Stimulated activated CD4-positive, alpha-beta T cell treated with anti-CD3 and anti-CD28 coated beads, Interleukin-1b, Interleukin-23, amount 100 ng/mL, for 24 hours (primary cell): ENCODE measurements at regions not wholly inside any gene's neighbourhood (a gene's known extent, or its start where the extent isn't known, plus 50 kb on each side); places are given as distances from the start of the nearest gene placed in this dataset.
"Not testable (repeated sequence)": the region's sequence is repeated elsewhere in the genome, so short reads cannot be mapped to it uniquely, and the experiment has no call there.

ENCODE experiments used
- DNase-seq, 4 experiments: peaks; one replicate each; pipeline ENCODE4 v3.0.0-alpha.2; 2020; ENCODE audit warnings: low read depth in 4 of 4, low spot score in 1 of 4

GRCh38 chr10:3579845-3580244 lies 205.2 kb downstream of the KLF6 start:
- no peak for DNase-seq

GRCh38 chr10:3578682-3579081 lies 206.3 kb downstream of the KLF6 start:
- DNase-seq: no peak

DNA sequence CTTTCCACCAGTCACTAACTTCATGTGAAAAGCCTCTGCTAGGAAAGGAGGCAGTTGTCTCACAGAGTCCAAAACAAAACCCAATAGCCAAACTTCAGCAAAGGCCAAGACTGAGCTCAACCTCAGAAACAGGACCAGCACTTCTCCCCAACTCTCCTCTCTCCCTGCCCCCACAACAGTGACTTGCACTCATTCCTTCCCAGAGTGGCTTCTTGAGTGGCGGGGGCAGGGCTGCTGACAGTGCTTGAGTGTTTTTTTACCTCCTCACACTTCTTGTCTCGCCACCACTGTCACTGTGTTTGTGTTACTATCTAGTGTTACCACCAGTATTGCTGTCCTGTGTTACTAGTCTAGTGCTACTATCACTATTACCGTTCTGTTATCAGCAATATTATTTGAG lies 206.8 kb downstream of the KLF6 start:
- DNase-seq: no peak

DNA sequence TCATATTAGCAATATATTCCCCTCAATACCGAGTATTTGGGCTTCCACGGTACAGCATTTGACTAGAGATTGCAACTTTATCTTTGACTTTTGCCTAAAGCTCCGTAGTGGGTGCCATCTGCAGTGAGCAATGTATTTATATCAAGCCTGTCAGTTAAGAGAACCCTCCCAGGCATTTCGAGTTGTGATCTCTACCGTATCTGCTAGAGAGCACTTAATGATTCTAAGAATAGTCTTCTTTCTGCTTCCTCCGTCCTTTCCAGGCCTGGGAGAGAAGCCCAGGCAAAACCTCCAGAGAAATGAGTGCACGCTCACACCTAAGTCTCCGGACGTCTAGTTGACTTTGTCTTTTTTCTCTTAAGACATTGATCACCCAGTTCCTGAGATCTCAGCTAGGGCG lies 210.6 kb downstream of the KLF6 start:
- DNase-seq: no peak

DNA sequence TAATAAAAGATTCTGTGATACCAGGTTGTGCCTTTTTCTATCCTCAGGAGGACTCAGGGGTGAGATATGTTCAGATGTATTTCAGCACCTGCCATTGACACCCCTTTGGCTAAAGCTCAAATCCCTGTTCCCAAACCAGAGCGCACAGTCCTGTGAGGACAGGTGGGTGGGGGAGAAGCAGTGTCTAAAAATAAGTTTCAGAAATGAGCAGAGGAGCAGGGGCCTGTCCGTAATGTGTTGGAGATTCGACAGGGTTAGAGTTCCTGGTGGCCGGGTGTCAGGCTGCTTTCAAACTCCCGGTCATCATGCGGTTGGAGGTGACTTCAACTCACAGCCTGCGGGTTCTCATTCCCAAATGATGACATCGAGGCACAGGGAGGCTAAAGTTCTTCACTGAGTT lies 211.5 kb downstream of the KLF6 start:
- DNase-seq: no peak

- no peak for DNase-seq
Observed at GRCh38 chr10:3571310-3571825, 213.6 kb downstream of the KLF6 start.

DNA sequence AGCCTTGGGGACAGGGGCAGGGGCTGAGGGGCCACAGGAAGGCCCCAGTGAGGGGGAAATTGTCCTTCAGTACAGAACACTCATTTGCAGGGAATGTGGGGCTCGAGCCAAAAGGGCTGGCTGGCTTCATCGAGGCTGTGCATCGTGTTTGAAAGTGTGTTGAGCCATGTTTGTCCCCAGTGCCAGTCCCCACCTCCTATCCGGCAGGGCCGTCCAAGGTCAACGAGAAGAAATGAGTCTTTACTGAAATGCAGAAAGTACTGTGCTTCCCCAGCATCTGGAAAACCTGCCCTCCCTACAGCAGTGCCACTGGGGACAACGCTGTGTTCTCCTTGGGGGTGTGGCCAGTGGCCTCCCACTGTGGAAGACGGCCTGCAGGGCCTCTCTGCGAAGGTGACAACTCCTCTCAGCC lies 214.1 kb downstream of the KLF6 start:
- no peak for DNase-seq

DNA sequence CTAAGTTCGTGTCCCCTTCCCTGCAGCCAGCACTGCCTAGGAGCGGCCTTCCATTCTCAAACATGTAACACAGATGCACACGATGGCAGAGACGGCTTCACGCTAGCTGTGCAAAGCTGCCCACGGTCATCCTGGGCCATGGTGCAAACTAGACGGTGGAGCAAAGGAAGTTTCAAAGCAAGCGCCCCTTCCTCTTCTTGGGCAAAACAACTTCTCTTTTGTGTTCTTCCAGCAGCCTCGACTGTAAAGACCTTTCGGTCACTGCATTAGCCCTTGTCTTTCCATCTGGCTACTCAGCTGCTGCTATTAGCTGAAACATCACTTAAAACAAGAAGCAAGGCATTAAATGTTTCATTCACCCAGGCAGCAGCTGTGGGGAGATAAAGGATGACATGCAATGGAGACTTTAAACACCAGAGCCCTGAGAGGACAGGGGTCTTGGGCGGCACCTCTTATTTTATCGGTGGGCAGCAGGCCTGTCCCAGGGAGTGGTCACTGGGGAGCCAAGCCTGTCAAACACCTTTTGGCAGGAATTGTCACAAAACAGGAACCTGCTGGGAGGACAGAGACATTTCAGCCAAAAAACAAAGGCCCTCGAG lies 214.8 kb downstream of the KLF6 start:
- no peak for DNase-seq

DNA sequence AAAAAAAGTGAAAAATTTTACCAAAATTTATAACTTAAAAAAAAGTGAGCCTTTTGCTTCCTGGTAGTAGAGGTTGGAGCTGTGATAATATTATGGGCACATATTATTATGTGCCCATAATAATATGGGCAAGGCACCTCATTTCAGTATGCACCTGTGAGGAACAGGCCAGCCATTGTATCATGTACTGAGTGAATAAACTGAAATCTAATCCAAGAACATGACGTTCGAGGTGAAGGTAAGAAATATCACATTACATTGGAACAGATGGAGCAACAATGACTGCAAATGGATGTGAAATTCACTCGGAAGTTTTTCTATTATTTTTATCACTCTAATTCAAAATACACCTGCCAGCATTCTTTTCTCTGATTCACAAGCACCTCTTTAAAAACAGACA lies 216.0 kb downstream of the KLF6 start:
- DNase-seq: no peak

DNA sequence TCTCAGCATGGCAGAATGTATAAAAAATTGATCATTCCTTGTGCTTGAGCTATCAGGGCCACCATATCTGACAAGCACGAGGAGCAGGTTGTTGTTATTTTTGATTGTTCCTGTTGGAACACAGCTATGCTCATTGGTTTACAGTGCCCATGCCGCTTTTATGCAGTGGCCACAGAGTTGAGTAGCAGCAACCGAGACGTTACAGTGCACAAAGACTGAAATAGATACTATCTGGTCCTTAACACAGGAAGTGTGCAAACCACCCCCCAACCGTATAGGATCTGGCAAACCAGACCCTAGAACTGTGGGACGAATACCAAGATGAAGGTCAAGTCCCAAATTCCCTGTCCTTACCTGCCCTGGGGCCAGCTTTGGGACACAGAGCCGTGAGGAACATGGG lies 216.6 kb downstream of the KLF6 start:
- DNase-seq: no peak

GRCh38 chr10:3567291-3567963 lies 217.6 kb downstream of the KLF6 start:
- no peak for DNase-seq

DNA sequence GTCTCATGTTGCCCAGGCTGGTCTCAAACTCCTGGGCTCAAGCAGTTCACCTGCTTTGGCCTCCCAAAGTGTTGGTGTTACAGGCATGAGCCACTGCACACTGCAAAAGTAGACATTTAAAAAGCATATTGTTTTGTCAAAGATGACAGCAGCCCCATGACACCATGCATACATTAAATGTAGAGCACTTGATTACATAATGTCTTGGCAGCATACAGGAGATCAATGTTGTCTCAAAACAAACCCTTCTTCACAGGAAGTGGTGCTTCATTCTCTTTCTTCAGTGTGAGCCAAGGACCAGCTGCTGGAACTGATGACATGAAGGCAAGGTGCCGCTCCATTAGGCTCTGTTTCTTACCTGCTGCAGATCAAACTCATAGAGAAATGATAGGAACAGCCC lies 218.4 kb downstream of the KLF6 start:
- no peak for DNase-seq

GRCh38 chr10:3564346-3565002 lies 220.5 kb downstream of the KLF6 start:
- no peak for DNase-seq

DNA sequence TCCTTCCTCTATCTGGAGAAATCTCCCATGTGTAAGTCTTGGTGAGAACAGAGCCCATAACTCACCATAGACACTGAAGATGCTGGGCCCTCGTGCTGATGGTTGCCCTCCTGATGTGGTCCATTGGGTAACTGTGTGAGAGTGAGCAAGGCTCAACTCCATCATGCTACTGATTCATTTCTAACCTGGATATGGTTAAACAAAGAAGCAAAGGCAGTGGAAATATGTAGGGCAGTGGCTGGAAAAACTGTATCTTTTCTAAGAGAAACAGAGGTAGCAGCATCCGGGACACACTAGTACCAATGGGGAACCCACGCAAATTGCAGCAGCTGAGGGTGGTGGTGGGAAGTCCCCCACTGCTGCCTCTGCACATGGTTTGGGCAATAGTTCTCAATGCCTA lies 221.7 kb downstream of the KLF6 start:
- DNase-seq: peak in 3 of 4 experiments; percentile 9 to 31 (median 25)

GRCh38 chr10:3560628-3561027 lies 224.4 kb downstream of the KLF6 start:
- not testable (repeated sequence) for DNase-seq

DNA sequence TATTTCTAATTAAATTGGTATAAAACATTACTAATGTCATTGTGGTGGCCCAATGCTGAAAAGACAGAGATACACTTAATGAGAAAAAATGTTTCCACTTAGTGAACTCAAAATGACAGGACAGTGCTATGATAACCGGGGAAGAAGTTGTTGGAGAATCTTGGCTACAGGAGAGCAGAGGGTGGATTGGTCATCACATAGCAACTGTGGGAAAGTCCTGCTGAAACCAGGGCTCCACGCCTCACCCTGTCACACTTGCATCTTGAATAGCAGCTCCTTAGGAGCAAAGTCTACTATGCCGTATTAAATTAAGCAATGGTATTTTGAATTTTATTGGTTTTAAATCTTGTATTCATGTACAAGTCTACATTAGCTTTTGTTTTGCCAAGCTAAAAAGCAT lies 225.5 kb downstream of the KLF6 start:
- no peak for DNase-seq

DNA sequence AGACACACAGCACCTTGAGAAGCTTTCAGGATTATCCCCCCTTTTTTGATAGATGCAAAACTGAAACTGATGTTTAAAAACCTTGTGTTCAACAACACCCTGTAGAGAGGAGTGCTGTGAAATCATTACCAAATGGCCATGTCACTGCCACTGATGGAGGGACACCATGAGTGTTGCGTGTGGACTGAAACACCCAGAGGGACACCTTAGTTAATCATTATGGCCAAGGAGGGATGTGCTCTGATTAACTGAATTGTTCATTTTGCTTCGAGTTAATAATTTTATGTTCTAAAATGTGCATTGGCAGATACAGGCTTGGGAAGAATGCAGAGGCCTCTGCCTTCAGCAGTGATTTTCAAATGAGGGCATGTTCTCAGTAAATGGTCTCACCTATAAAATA lies 226.0 kb downstream of the KLF6 start:
- no peak for DNase-seq

DNA sequence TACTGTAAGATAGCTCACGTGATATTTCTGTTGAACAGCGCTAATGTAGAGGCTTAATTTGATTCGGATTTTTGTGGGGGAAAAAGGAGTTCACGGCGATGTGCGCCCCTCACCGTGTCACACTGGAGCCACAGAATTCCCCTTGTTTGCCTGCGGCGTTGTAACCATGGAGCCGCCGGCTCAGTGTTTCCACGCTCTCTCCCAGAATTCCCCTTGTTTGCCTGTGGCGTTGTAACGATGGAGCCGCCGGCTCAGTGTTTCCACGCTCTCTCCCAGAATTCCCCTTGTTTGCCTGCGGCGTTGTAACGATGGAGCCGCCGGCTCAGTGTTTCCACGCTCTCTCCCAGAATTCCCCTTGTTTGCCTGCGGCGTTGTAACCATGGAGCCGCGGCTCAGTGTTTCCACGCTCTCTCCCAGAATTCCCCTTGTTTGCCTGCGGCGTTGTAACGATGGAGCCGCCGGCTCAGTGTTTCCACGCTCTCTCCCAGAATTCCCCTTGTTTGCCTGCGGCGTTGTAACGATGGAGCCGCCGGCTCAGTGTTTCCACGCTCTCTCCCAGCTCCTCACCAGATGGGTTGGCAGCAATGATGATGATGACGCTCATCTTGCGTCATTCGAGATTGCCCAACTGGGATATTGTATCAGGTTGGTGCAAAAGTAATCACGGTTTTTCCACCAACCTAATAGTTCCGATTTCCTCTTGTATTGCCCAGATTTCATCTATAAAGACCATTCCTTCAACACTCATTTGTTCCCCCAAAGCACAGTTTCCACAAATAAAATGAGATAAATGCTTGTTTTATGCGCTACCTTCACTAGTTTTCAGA lies 228.6 kb downstream of the KLF6 start:
- not testable (repeated sequence) for DNase-seq

DNA sequence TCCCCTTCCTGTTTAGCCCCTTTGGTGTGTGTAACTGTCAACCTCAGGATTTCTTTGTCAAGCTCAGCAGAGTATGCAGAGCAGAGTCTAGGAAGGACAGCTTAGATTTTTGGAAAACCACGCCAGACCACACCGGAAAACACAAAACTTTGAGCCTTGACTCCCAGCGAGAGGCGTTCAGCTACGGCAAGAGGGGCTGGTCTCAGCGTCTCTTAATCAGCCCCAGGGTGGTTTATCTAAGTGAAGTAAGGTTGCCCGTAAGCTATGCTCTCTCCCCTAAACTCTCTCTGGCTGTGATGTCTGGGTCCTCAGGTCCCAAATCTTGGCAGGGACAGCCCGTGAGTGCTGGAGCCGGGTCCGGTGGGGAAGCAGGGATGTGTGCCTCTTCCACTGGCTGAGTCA lies 230.9 kb downstream of the KLF6 start:
- DNase-seq: no peak

- DNase-seq: no peak
Observed at GRCh38 chr10:3552281-3552680, 232.7 kb downstream of the KLF6 start.

DNA sequence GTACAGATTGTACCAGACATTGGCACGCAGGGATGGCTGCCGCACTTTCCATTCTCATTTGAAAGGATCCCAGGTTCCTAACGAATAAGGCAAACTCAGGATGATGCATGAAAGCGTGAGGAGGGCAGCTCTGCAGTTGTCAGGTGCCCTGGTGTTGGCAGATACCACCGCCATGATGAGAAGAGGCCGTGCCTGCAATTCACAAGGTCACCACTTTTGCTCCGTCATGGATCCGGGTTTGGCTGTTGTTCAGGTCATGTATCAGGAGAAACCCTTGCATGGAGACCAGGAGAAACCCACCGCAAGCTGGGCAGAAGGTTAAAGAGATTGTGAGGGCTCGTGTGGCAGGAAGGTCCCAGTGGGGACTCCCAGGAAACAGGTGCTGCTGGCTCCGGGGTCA lies 233.2 kb downstream of the KLF6 start:
- DNase-seq: no peak

DNA sequence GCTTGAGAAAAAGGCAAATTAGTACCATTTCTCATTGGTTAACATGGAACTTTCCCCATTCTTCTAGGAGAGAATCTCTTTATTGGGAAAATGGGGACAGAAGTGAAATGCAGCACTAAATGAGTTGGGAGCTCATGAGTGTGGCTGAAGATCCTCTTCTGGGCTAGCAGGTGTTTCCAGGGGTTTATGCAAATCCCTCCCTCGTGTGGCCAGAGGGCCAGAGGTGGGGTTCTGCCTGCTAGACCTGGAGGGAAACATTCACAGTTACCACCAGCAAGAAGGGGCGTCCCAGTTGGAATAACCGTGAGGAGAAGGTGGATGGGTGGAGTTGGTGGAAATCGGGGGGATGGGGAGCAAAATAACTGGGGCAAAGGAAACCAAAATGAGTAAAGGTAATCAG lies 235.9 kb downstream of the KLF6 start:
- DNase-seq: no peak
